ENCODE measurements at regions not wholly inside any gene's neighbourhood (a gene's known extent, or its start where the extent isn't known, plus 50 kb on each side); places are given as distances from the start of the nearest gene placed in this dataset.
"Not testable (repeated sequence)": the region's sequence is repeated elsewhere in the genome, so short reads cannot be mapped to it uniquely, and the experiment has no call there.

DNA sequence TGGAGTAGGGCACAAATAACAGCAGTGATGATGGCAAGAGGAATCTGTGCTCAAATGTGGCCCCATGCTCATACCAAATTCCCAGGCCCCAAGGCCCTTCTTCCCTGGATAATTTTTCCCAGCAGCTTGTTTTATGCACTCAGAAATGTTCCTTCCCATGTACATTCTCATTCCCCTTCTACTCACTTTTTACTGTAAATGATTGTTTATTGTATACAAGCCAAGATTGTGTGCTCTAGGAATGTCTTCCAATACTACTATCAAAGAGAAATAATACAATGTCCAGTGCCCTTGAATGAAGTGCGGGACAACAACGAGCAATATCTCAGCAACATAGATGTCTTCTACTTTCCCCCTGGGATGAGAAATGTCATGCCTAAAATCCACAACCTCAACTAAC is 201.6 kb downstream of the ICOS start:
- DNase-seq (ENCODE audit: low spot score), result no peak
- no peak for ATAC-seq

DNA sequence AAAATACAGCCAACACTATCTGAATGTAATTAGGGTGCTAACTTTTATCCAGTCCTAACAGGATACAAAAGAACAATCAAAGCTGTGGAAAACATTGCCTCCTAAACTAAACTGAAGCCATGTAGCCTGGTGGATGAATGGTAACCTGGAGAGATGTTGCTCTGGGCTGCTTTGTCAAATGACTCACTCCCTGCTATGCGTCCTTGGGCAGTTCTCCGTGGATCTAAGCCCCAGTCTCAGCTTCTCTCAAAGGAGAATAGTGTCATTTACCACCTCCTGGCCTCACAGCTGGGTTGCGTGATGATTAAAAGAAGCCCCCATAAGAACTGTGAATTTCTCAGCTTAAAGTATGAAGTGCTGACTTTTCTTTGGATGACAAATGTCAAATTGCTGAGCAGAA is 203.7 kb downstream of the ICOS start:
- DNase-seq (ENCODE audit: low spot score), result no peak

DNA sequence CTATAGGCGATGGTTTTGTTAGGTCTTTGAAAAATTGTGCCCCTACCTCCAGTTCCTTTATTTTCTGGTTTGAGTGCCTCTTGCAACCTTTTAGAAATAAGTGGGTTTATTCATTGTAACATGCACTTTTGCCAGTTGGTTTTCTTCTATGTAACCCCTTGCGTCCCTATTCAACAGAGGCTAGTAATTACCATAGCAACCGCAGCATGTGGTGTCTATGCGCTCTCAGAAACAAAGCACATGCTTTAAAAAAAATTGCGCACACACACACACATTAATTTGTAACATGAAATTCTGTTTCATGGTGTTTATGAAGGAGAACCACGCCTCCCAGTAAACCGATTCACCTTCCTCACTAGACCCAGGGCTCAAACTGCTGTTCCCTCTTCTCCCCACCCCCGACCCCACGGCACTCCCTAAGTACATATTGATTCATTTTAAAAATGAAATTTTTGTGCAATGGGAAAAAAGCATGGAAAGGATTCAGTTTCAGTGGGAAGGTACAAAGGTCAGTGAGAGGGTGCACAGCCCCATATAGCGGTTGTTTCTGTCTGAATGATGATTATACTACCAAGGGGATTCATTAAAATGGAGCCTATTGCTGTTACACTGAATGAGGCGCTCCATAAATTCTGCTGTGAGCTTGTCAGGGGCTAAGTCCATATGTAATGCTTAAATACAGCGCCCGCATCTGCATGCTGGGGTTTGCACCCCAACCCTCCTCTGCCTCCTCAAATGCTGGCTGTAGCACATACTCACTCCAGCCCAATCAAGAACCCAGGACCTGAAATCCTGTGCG is 206.9 kb downstream of the ICOS start:
- DNase-seq (ENCODE audit: low spot score) (no peak), ATAC-seq (no peak)

More for the DNA sequence above, 203.7 kb downstream of the ICOS start:
- ATAC-seq, result no peak

DNA sequence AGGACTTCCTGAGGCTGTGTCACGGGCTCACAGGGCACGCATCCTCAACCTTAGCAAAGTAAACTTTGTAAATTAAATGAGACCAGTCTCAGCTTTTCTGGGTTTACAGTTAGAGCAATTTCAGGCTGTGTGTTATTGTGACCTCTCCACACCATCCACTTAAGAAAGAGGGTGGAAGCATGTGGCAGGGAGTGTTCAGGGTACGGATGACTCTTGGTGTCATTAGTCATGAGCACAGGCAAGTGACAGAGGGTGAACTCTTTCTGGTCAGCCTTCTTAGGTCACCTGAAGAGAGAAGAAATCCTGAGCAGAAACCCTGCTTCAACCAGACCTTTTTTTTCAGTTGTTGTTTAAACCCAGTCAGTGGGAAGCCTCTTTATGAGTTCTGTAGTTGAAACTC is 207.9 kb downstream of the ICOS start:
- ATAC-seq (no peak), DNase-seq (ENCODE audit: low spot score) (no peak)

DNA sequence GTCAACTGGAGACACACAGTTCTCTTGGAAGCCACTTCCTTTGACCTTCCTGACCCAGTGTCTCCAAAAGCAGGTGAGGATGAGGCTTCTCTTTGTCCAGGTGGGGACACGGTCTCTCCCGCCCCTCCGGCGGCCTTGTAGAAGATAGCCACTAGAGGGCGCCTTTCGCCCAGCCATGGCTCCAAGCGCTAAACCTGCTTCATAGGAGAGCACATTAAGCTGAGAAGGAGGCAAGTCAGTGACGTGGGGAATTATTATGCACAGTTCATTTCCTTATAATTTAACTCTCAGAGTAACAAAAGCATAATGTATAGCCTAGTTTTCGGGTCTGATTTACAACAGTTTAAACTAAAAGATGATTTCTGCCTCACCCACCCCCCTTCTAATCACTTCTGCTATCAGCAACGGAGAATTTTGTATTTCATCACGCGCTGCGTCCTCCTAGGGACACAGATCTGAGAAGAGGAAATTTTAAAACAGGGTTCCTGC is 208.7 kb downstream of the ICOS start:
- peak; percentile 79 for DNase-seq (ENCODE audit: low spot score)
- ATAC-seq, result peak; percentile 100

DNA sequence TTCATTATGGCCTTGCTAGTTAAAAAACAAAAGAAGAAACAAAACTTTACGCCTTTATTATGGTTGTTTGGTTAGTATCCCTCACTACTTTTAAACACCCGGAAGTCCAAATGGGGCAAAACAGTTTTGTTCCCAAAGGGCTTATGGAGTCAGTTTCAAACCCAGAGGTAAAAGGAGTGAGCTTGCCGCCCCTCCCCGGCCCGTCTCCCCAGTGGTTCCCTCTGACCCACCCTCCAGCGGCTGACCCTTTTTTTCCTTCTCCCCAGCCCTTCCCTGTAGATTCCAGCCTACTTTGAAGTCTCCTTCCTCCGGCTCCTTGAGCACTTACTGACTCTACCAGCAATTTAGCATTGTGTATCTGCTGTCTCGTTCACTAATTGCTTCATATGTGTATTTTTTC is 209.2 kb downstream of the ICOS start:
- no peak for DNase-seq (ENCODE audit: low spot score)
- peak; percentile 59 for ATAC-seq

DNA sequence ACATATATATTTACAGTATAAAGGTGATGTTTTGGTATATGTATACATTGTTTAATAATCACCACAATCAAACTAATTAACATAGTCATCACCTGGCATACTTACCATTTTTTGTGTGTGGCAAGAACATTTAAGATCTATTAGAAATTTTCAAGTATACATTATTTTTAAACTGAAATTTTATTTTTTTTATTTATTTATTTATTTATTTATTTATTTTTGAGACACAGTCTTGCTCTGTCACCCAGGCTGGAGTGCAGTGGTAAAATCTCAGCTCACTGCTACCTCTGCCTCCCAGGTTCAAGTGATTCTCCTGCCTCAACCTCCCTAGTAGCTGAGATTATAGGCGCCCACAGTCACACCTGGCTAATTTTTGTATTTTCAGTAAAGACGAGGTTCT is 210.5 kb downstream of the ICOS start:
- DNase-seq (ENCODE audit: low spot score); ATAC-seq: not testable (repeated sequence)

DNA sequence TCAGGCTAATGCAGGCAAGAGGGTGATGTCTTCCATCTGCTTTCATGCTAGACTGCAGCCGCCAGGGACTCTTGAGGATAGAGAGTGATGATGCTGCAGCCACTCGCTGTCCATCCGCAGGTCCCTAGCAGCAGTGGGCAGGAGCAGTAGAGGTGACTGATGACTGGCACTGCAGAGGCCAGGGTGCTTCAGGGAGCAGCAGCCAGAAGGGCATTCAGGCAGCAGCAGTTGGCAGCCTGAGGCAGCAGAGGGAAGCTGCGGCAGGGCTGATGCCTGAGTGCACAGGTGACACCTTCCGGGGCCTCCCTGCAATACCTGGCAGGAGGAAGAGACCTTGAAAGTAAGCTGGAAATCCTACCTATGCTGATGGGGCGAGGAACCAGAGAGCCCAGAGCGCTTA is 214.2 kb downstream of the ICOS start:
- DNase-seq (ENCODE audit: low spot score) (no peak), ATAC-seq (no peak)

DNA sequence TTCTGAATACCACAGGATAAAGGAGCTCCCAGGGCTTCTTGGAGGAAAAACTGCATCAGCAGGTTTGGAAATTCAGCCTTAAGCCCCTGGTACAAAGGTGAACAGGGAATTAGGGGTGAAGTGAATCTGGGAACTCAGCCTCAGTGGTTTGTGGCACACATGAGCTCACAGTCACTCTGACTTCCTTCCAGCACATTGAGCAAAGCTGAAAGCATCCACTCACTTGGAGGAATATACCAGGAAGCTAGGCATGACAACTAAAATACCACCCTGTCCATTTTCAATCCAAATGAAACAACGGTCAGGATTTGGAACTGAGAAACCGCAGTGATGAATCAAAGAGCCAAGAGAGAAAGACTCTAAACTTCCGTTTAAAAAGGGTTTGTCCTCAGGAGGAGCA is 216.1 kb downstream of the ICOS start:
- ATAC-seq (no peak), DNase-seq (ENCODE audit: low spot score) (no peak)

DNA sequence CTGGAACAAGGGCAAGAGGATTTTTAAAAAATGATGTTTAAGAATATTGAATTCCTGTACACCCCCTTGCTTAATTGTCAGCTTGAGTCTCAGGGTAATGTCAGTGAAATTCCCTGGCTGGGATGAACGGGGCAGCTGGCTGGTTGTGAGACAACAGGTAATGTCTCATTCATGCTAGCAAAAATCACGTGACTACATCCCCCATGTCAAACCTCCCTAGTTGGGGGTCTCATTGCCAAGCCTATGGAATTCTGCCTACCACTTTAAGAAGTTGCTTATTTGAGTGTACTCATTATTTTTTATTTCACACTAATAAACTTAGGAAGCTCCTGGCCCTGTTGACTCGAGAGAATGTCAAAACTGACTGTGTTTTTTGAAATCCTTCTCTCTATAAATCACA is 218.3 kb downstream of the ICOS start:
- no peak for ATAC-seq

DNA sequence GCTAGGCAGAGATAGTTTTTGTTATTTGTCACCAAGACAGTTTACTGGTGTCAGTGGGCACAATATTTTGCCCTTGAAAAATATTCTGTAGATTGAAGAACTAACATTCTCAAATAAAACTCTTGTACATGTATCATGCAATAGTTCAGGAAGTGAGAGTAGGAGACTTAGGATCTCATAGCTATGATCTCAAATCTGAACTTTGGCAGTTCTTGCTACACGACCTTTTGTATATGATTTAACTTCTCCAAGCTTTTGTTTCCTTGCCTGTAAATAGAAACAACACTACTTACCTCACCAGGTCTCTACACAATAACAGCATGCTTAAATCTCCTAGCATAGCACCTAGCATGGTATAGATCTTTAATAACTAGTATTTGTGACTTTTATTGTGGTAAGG is 219.9 kb downstream of the ICOS start:
- DNase-seq (ENCODE audit: low spot score) (no peak), ATAC-seq (no peak)

More for the DNA sequence above, 218.3 kb downstream of the ICOS start:
- DNase-seq (ENCODE audit: low spot score), result no peak

DNA sequence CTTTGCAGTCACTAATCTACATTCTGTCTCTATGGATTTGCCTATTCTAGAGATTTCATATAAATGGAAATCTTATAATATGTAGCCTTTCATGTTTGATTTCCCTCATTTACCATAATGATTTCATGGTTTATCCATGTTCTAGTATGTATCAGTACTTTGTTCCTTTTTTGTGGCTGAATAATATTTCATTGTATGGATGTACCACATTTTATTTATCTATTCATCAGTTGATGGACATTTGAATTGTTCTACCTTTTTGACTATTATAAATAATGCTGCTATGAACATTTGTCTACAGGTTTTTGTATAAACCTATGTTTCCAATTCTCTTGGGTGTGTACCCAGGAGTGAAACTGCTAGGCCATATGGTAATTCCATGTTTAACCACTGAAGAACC is 221.1 kb downstream of the ICOS start:
- DNase-seq (ENCODE audit: low spot score) (no peak), ATAC-seq (no peak)

DNA sequence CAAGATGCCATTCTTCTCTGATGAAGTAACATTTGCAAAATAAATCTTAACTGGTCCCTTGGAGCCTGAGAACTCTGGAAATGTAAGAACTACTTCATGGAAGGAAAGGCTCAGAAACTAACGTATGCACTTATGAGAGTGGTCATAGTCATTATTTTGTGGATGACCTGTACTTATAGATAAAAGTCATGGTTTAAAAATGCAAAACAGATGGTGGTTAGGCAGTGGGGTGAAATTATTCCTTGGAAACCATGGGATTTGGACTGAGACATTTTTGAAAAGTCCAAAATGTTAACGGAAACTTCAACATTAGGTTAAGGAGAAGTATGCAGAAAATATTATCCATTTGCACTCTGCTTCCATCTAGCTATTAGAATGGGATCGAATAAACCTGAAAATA is 223.0 kb downstream of the ICOS start:
- DNase-seq (ENCODE audit: low spot score) (no peak), ATAC-seq (no peak)

DNA sequence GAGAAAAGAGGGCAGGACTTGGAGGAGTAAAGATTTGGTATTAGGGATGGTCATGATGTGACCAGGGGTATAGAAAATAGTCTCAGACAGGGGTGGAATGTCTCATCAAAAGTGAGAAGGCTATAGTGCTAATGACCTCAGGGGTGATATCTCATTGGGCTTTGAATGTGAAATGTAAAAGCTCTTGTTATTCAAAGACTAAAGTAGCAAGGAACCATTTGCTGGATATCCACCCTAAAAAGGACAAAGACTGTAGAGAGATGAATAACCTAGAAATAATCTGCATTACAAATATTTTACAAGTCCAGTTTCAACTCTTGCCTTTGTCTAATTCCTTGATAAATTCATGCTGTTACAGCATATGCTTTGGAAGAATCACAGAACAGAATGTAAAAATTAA is 224.4 kb downstream of the ICOS start:
- ATAC-seq (no peak), DNase-seq (ENCODE audit: low spot score) (no peak)

DNA sequence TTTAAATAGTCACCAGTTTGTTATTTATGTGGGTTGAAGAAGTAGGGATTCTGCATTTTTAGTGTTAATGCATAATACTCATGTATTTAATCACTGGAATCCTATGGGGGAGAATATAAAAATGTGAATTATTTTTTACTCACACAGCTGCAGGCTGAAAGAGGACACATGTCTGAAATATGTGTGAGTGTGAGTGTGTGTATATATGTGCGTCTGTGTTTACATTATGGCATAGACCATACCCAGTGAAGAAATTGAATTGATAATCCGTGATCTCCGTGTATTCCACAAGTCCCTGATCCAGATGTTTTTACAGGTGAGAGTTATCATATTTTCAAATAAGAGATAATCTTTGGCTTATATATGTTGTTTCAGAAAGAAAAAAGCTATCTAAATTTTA is 225.3 kb downstream of the ICOS start:
- DNase-seq (ENCODE audit: low spot score) (no peak), ATAC-seq (no peak)

DNA sequence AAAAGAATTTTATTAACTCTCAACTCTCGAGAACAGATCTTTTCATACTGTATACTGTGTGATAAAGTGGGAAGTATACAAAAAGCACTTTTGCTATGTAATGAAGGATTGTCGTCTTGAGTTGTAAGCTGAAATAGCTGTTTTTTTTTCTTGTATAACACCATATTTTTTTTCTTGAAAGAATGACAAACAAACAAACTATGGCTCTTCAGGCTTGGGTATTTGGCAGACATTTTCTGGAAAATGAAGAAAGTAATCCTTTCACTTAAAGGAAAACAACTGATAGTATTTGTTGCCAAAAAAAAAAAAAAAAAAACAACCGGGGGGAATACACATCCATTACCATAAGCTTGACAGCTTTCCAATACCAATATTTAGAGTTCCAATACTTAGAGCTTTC is 230.4 kb downstream of the ICOS start:
- DNase-seq (ENCODE audit: low spot score) (no peak), ATAC-seq (no peak)

DNA sequence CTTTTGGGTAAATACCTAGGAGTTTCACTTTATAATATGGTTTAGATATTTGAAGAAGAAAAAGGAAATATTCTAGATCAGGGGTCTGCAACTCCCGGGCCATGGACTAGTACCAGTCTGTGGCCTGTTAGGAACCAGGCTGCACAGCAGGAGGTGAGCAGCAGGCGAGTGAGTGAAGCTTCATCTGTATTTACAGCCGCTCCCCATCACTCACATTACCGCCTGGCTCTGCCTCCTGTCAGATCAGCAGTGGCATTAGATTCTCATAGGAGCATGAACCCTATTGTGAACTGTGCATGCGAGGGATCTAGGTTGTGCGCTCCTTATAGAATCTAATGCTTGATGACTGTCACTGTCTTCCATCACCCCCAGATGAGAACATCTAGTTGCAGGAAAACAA is 231.1 kb downstream of the ICOS start:
- not testable (repeated sequence) for ATAC-seq; DNase-seq (ENCODE audit: low spot score)

DNA sequence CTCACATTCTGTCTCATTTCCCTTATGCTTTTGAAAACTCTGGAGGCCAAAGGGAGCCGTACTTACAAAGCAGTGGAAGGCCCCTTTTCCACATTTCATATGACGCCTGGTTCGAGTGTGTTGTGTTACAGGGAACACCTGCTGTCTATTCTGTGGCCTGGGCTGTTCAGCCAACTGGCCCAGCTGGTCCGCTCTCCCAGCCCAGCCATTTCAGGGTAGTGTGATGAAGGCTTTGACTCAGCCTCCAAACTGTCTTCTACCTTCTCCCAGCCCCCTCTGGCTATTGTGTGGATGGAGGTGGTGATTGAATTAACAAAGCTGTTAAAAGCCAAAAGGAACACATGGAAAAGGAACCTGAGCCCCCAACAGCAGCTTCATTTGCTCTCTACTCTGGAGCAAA is 233.8 kb downstream of the ICOS start:
- ATAC-seq, result no peak
- no peak for DNase-seq (ENCODE audit: low spot score)

DNA sequence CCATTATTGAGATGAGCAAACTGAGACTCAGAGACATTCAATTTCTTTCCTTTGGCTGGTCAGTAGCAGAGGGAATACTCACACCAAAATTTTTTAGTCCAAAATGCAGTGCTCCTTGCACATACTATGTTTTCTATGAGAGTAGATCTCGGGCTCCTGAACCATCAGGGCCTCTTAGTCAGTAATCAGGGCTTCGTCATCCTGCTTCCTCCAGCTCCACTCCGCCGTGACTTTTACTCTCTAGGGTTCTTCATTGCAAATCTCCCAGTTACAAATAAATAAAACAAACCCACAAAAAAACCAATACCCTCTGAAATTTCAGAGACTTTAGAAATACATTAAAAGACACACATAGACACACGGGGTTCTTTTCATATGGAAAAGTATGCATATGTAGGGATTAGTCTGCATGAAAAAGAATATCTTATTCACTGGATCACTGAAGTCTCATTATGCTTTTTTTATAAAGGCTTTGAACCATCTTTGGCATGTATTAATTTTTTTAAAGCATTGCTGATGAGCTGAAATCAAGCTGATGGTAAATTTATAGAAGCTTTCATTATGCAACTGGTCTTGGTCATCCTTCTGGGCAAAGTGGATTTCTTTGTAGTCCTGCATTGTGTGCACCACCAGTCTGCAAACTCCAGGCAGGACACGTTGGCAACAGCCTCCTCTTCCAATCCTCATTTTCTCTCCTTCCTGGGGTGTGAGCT is 235.0 kb downstream of the ICOS start:
- DNase-seq (ENCODE audit: low spot score) (no peak), ATAC-seq (no peak)

DNA sequence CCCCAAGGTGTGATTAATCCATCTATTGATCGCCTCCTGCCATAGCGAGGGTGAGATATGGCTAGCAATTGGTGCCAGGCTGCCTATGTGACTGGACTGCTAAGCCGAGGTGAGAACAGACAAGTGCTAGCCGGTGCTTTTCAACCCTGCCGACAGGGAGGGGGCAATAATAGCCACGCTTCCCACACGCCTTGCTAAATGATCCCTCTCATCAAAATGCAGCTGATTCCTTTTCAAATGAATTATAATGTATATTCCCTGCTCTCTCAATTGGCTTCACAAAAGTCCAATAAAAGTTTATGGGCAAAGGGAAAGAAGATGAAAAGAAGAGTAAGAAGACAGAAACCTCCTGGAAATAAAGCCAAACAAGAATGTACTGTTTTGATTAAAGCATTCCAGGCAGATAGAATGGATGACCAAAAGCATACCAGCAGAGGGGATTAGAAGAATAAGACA is 235.6 kb downstream of the ICOS start:
- no peak for DNase-seq (ENCODE audit: low spot score)

DNA sequence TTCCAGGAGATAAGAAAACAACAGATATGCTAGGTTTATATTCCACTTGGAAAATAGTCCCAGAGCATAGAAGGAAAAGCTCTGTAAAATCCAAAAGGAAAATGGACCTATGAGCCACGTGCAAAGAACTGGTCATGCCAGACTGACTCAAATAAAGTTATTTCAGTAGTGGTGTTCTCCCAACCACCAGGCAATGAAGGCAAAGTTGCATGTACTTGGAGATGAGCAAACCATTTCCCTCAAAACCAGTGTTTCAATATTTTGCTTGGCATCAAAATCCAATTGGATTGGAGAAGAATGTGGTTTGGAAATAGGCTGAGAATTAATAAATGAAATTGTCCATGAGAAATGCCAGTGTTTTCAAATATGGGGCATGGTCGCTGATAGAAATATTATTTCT is 237.5 kb downstream of the ICOS start:
- ATAC-seq (no peak), DNase-seq (ENCODE audit: low spot score) (no peak)

More for the DNA sequence above, 235.6 kb downstream of the ICOS start:
- no peak for ATAC-seq

DNA sequence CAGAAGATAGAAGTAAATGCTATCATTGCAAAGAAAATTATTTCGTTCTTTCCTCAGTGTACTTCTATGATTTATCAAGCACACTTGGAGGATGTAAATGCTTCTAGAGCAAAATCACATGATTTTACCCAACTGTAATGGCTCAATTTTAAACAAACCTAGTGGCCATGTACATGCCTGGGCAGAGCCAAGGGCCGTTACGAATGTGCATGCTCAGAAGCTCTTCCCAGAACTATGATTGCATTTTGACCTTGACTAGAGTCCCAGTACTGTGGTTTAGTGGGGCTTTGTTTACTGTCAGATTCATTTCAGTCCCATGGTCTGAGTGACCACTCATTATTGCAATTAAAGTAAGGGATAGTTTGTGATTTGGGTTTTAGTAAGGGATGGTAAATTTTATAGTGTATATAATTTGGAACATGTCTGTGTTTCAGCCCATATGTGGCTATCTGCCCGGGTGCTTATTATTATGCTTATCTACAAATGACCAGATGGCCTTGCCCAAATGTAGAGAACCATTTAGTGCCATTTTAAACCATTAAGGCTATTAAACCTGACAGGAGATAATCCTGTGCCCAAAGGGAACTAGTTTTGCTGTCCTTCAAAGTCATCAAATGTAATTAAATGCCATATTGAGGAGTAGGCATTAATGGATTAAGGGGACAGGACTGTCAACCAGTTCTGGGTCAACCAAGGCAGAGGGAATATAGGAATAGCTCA is 239.1 kb downstream of the ICOS start:
- DNase-seq (ENCODE audit: low spot score) (no peak), ATAC-seq (peak; percentile 21)
